ENCODE measurements at regions not wholly inside any gene's neighbourhood (a gene's known extent, or its start where the extent isn't known, plus 50 kb on each side); places are given as distances from the start of the nearest gene placed in this dataset.
"Not testable (repeated sequence)": the region's sequence is repeated elsewhere in the genome, so short reads cannot be mapped to it uniquely, and the experiment has no call there.

GRCh38 chr16:60949800-60950199 lies 1086.4 kb downstream of the CDH8 start:
- FAIRE-seq: no peak

GRCh38 chr16:60945225-60945624 lies 1091.0 kb downstream of the CDH8 start:
- no peak for FAIRE-seq

GRCh38 chr16:60936189-60936588 lies 1100.0 kb downstream of the CDH8 start:
- not testable (repeated sequence) for FAIRE-seq

GRCh38 chr16:60932600-60932999 lies 1103.6 kb downstream of the CDH8 start:
- no peak for FAIRE-seq

GRCh38 chr16:60930291-60930690 lies 1105.9 kb downstream of the CDH8 start:
- no peak for FAIRE-seq

GRCh38 chr16:60922920-60923319 lies 1113.3 kb downstream of the CDH8 start:
- FAIRE-seq: no peak

- FAIRE-seq: no peak
These were observed 1121.9 kb downstream of the CDH8 start for GRCh38 chr16:60914334-60914733.

- FAIRE-seq: no peak
These were observed 1128.6 kb downstream of the CDH8 start for GRCh38 chr16:60907645-60908044.

GRCh38 chr16:60905811-60906210 lies 1130.4 kb downstream of the CDH8 start:
- FAIRE-seq: no peak

GRCh38 chr16:60902114-60902513 lies 1134.1 kb downstream of the CDH8 start:
- FAIRE-seq: no peak

- FAIRE-seq: no peak
These were observed 1153.4 kb downstream of the CDH8 start for GRCh38 chr16:60882816-60883215.

- no peak for FAIRE-seq
These were observed 1183.6 kb downstream of the CDH8 start for GRCh38 chr16:60852635-60853034.

GRCh38 chr16:60821661-60822060 lies 1214.6 kb downstream of the CDH8 start:
- FAIRE-seq: no peak

GRCh38 chr16:60820361-60820760 lies 1215.9 kb downstream of the CDH8 start:
- FAIRE-seq: no peak

- no peak for FAIRE-seq
These were observed 1217.8 kb downstream of the CDH8 start for GRCh38 chr16:60818465-60818864.

- FAIRE-seq: no peak
These were observed 1219.8 kb downstream of the CDH8 start for GRCh38 chr16:60816461-60816860.

GRCh38 chr16:60815865-60816264 lies 1220.4 kb downstream of the CDH8 start:
- no peak for FAIRE-seq

GRCh38 chr16:60815033-60815432 lies 1221.2 kb downstream of the CDH8 start:
- FAIRE-seq: no peak

GRCh38 chr16:60811657-60812056 lies 1224.6 kb downstream of the CDH8 start:
- no peak for FAIRE-seq

GRCh38 chr16:60811051-60811608 lies 1225.1 kb downstream of the CDH8 start:
- no peak for FAIRE-seq

GRCh38 chr16:60810250-60810649 lies 1226.0 kb downstream of the CDH8 start:
- FAIRE-seq: no peak

GRCh38 chr16:60792437-60792836 lies 1243.8 kb downstream of the CDH8 start:
- no peak for FAIRE-seq

GRCh38 chr16:60788631-60789030 lies 1247.6 kb downstream of the CDH8 start:
- FAIRE-seq: no peak

- FAIRE-seq: no peak
These were observed 1260.0 kb downstream of the CDH8 start for GRCh38 chr16:60776281-60776680.

GRCh38 chr16:60771138-60771537 lies 1265.1 kb downstream of the CDH8 start:
- no peak for FAIRE-seq

- FAIRE-seq: not testable (repeated sequence)
These were observed 1265.9 kb downstream of the CDH8 start for GRCh38 chr16:60770384-60770783.
